ENCODE measurements at regions not wholly inside any gene's neighbourhood (a gene's known extent, or its start where the extent isn't known, plus 50 kb on each side); places are given as distances from the start of the nearest gene placed in this dataset.
"Not testable (repeated sequence)": the region's sequence is repeated elsewhere in the genome, so short reads cannot be mapped to it uniquely, and the experiment has no call there.

DNA sequence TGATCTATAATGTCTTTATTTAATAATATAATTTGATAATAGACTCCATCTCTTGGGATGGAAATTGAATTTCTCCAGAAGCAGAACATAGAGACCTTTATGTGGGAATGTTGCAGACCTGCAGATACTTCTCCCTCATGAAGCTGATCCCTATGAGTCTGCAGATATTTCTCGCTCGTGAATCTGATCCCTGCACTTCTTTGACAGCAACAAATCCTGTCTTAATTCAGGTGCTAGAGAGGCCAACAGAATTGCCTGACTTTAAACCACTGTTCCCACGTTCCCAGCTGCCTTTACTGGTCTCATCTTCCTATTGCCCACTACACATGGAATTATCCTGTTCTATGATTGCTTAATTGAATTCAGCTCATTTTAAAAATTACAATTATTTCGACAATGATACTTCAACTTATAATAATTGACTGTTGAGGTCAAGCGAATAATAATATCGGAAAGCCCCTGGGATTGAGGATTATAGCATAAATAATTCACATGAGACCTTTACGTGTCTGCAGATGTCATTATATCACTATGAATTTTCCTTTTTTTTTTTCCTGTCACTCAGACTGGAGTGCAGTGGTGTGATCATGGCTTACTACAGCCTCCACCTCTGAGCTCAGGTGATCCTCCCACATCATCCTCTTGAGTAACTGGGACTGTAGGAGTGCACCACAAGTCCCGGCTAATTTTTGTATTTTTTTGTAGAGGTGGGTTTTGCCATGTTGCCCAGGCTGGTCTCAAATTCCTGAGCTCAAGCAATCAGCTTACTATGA, 486.4 kb upstream of the ADARB2 start:
- no peak for FAIRE-seq
- DNase-seq (ENCODE audit: insufficient read length, low spot score), result no peak

DNA sequence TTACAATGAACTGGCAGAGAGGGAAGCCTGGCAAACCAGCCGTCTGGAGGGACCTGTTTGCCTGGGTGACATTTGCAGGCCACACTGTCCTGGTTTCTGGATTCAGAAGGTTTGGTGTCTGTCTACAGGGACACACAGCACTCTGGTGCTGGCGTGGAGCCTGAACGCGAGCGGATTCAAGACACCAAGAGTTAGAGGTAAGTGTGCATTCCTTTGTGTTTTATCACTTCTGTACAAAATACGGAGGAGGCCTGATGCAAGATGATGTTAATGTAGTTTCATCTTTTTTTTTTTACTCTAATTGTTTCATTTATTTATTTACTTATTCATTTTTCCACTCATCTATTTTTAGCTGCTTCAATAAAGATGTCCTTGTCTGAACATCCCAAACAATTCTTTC, 485.3 kb upstream of the ADARB2 start:
- FAIRE-seq, result no peak
- DNase-seq (ENCODE audit: insufficient read length, low spot score), result no peak

DNA sequence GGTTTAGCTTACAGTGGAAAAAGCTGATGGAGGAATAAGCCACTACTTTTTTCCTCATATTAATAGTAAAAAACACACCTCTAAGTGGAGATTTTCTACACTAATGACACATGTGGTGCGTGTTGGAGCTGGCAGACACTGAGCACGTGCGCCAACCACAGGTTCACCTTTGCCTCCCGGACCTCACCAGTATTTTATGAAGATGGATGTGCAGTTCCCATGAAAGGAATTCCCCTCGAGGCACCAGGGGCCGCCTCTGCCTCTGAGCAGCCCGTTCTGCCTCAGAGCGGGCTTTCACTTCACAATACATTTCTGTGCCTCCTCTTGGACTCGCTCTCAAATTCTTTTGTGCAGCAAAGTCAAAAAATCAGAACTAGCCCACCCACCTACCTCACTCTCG, 477.5 kb upstream of the ADARB2 start:
- FAIRE-seq (peak; percentile 36), DNase-seq (ENCODE audit: insufficient read length, low spot score) (peak; percentile 27)

DNA sequence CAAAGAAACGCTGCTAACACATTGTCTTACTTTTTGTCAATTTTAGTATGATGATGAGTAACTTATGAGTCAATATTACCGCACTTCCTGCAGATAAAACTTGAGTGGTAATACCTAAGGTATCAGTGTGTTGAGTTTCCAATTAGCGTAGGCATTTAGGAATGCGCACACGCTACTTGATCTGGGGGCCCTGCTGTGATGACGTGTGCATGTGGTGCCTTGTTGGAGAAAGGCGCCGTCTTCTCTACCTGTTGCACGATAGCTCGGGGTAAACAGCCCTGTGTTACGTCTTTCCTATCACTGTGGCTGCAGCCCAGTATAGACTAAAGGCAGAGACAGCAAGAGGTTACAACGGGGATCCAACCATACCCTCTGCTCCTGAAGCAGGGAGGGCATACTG, 476.8 kb upstream of the ADARB2 start:
- DNase-seq (ENCODE audit: insufficient read length, low spot score) (peak; percentile 32), FAIRE-seq (peak; percentile 83)

DNA sequence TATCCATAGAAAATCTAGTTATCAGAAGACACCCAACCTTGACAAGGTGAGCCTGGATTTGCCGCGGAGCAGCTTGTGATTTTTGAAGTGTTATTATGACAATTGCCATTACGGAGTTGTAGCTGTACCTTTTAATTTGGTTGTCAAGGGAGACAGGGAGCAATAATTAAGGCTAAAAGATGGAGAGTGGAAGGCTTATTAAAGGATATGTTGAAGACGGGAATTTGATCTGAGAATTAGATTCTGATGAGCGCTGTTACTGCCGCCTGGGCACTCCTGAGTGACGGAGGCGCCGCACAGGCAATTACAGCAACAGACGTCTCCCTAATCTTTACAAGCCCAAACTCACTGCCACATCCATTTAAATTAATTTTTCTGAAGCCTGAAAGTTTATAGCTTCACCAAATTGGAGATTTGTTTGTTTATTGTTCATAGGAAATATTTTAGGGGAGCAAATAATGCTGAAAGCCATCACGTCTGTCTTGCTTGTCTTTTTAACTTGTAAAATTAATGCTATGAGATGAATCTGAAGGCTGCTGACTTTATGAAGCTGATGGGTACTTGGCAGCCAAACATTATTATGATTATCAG, 475.0 kb upstream of the ADARB2 start:
- DNase-seq (ENCODE audit: insufficient read length, low spot score) (no peak), FAIRE-seq (no peak)

DNA sequence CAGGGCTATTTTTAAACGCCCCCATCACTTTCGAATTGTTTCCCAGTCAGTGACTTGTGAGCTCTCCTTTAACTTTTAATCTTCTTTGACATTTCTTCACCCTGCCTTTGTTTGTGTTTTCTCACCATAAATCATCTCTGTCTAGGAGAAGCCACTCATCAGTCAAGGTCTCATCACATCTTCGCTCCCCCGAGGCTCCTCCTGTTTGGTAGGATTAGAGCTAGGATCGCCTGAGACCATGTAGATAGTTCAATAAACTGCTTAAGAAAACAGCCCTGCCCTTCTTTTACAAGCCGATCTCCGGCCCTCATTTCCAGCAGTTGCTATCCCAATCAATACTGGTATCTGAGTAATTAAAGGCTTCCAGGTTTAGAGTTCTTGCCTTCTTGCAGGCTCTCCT, 472.8 kb upstream of the ADARB2 start:
- no peak for FAIRE-seq
- DNase-seq (ENCODE audit: insufficient read length, low spot score), result no peak

DNA sequence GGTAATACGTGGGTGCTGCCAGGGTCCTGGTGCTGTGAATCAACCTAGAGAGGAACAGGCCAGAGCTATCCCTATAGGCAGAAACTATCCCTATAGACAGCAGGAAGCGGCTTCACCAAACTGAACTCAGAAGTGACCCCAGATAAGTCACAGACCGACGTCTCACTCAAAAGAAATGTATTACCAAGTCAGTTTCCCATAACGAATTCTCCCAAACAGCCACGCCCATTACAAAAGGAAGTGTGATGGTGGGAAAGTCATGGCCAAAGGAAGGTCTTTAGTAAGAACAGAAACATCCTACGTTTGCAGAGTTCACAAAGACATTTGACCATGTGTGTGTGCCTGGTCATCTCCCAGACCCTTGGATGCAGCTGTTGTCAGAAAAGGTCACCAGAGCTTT, 470.8 kb upstream of the ADARB2 start:
- no peak for DNase-seq (ENCODE audit: insufficient read length, low spot score)
- FAIRE-seq, result no peak

DNA sequence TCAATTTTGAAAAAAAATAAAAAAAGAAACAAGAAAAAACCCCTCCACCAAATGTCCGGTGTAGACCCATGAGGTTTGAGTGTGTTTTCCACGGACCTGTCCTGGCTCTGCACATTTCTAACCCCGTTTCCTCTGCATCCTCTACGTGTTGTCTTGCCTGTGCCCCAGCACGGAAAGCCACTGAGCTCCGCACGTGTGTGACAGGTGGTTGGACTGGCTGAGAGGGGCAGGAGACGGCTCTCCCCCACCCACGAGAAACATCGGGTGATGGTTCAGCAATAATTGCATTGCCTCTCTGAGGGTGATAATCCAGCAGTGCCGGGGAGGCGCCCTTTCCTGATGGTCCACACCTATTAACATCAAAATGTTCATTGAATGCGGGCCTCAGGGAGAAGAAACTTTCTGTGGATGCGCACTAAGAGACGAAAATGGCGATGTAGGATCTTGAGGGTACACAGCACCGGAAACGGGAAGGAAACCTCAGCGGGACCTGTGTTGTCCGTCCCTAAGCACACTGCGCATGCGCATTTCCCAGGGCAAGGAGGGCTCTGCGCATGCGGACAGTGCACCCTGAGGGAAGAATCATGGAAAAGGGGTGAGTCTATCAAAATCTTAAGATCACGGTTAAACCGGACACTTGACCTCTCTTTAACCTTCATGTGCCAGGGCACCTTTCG, 470.1 kb upstream of the ADARB2 start:
- DNase-seq (ENCODE audit: insufficient read length, low spot score) (no peak), FAIRE-seq (no peak)

DNA sequence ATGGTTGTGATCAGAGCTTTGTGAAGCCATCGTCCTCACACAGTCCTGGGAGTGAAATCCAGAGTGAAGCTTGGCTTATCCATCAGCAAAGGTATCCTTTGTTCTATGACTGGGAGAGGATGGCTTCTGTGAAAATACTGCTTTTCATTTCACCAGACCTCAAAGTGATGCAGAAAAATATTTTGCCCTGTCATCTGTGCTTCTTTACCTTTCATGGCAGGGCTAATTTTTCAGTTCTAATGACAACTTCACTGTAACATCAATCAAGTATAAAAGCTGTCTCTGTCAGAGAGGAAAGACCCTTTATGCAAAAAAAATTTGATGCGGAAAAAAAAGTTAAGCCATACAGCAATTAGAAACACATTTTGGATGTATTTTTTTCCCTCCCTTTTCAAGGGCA, 468.1 kb upstream of the ADARB2 start:
- DNase-seq (ENCODE audit: insufficient read length, low spot score), result no peak
- FAIRE-seq, result no peak

DNA sequence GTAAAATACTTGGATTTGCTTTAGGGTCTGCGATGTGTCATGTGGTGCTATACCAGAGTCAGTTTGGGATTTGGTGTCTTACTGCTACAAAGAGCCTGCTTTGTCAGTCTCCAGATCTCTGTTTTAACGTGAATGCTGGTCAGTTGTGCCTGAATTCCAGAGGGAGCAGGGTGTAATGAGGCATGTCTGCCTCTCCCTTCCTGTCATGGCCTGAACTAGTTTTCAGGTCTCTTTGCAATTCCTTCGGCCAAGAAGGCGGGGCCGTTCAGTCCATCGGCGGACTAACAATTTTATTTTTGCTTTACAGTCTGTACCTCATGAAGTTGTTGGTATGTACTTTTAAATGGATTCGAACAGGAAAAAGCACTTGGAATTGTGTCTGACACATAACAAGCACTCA, 465.1 kb upstream of the ADARB2 start:
- DNase-seq (ENCODE audit: insufficient read length, low spot score) (no peak), FAIRE-seq (no peak)

DNA sequence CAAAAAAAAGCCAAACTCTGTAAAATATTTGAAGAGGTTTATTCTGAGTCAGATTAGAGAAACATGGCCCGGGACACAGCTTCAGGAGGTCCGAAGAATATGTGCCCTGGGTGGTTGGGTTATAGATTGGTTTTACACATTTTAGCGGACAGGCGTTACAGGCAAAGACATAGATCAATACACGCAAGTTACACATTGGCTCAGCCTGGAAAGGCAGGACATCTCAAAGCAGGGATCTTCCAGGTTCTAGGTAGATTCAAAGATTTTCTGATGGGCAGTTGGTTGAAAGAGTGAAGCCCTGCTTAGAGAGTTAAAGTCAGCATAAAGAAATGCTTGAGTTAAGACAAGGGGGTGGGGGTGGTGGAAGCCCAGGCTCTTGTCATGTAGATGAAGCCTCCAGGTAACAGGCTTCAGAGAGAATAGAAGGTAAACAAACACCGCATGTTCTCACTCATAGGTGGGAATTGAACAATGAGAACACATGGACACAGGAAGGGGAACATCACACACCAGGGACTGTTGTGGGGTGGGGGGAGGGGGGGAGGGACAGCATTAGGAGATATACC, 464.3 kb upstream of the ADARB2 start:
- DNase-seq (ENCODE audit: insufficient read length, low spot score), result no peak
- FAIRE-seq, result no peak

DNA sequence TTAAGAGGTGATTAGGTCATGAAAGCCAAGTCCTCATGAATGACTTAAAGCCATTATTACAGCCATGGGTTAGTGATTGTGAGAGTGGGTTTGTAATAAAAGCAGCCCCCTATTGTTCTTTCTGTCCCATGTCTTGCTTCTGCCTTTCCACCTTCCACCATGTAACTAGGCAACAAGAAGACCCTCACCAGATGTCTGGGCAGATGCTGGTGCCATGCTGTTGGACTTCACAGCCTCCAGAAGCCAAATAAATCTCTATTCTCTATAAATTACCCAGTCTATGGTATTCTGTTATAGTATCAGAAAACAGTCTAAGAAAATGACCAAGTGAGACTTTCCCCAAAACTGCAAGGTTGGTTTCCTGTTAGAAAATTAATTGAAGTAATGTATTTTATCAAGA, 460.3 kb upstream of the ADARB2 start:
- FAIRE-seq, result no peak

DNA sequence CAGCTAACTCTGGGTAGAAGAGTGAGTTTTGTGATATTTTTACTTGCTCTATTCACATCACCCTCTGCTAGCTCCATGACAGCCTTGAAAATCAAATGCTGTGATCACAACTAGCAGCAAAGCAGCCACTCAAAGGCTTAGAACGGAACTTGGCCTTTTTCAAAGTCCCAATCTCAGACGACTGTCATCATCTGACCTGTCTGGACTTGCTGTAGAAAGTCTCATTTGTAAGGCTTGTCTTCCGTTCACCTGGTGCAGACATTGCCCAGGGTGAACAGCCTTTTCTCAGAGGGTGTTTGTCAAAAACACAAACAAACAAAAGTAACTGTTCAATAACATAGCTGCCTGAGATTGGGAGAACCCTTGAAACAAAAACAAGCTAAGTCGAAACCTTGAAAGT, 458.9 kb upstream of the ADARB2 start:
- FAIRE-seq (no peak), DNase-seq (ENCODE audit: insufficient read length, low spot score) (no peak)

More for the DNA sequence above, 460.3 kb upstream of the ADARB2 start:
- no peak for DNase-seq (ENCODE audit: insufficient read length, low spot score)

DNA sequence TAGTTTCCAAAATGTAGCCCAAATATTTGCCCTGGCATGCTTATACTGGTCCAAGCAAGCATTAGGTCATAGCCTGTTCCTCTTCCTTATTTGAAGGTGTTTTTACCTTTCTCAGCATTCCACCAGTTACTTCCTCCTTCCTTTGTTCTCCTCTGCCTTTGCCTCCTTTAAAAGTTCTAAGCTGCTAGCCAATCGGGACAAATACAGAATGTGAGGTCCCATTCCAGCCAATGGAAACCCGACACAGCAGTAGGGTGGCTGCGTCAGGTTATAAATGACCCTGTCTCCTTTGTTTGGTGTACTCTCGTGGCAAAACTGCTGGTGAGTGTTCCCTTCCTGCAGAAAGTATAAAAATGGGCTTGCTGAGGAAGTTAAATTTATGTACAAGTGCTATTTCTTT, 452.0 kb upstream of the ADARB2 start:
- DNase-seq (ENCODE audit: insufficient read length, low spot score); FAIRE-seq: not testable (repeated sequence)

DNA sequence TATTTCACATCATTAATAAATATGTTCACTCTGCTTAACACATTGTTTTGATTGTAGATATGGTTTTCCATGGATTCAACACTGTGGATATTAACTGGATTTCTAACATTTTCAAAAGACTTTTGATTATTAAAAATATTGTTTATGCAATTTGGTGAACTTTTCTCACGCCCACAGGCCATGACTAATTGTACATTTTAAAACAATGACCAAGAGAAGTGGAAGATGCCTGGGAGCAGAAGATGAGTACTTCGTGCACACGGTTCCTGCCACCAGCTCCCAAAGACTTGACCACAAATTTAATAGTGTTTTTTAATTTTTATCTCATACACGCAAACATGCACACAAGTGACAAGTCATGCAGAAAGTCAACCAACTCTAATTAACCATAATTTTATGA, 451.0 kb upstream of the ADARB2 start:
- no peak for DNase-seq (ENCODE audit: insufficient read length, low spot score)
- FAIRE-seq, result no peak

DNA sequence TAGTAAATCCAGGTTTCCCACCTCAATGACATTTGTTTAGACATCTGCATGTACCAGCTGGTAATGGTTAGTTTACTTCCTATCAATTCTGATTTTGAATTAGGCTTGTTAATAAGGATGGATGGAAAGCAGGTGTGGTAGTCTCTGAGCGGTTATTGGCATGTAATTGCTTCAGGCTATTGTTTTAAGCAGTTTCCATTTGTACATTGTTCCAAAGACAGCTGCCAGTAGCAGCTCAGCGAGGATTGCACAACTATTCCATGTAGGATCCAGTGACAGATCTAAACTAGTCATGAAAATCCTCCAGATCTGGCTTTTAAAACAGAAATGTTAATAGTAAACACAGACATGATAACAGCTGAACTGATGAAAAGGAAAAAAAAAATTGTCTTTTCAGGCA, 436.0 kb upstream of the ADARB2 start:
- DNase-seq (ENCODE audit: insufficient read length, low spot score) (peak; percentile 3), FAIRE-seq (no peak)

DNA sequence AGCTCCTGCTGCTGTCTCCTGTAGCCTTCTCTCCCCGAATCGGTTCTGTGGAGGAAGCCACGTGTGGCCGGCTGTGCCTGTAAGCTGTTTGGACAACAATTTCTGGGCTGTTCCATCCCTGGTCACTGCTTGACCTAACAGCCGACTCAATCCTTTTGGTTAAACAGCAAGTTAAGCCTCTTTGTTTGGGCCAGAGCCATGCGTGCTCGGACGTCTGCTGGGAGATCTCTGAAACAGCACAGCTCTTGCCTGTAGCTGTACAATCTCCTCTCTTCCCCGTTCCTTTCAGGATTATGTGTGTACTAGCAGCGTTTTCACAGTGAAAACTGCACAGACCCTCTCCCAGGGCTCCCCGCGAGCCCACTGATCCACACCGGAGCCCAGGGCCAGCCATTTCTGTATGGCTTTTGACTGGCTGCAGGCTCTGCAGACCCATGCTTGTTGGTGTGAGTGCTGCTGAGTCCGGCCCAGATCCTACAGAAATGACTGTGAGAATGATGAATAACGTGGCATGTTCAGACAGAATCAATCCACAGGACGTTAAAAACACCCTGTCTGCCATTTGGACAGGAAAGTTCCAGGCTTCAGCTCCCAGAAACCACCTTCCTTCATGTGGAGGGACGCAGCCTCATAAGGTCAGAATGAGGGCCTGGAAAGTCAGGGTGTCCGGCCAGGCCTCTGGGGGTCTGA, 428.6 kb upstream of the ADARB2 start:
- FAIRE-seq (no peak), DNase-seq (ENCODE audit: insufficient read length, low spot score) (no peak)

DNA sequence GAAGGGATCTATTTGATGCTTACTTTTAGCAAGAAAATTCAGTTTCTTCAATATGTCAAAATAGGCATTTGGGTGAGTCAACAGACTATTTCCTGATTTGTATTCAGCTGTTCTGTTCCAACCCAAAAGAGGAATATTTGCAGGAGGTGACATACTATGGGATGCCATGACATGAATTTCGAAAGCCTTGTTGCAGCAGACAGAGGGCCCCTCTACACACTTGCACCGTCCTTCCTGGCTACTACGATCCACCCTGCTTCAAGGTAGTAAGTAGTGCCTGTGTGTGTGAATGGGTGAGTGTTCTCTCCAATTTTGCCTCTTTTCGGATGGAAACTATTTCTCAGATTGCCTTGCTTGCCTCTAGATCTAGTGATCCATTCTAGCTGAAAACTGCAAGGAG, 413.0 kb upstream of the ADARB2 start:
- FAIRE-seq, result no peak

DNA sequence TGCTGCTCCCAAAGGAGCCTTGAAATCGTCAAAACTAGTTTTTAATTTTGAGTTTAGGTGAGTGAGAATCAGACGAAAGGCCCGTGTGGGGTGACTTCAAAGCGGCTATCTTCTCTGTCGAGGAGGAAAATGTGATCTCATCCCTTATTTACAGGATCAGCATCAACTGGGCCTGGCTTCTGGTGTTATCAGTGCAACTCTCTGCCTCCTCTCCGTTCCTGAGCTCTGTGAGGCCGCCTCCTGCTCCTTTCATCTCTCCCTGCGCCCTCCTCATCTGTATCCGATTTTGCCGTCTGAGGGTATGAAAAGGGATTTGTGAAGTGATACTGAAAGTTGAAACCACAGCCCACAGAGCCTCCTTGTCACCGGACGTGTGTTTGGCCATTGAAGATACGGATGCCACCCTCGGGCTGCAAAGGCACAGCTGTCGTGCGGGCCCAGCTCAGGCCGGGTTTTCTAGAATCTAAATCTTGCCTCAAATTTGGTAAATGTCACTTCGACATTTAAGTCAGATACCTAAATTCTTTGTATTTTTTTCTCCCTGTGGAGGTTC, 408.7 kb upstream of the ADARB2 start:
- FAIRE-seq, result no peak
- DNase-seq (ENCODE audit: insufficient read length, low spot score), result no peak

More for the DNA sequence above, 413.0 kb upstream of the ADARB2 start:
- DNase-seq (ENCODE audit: insufficient read length, low spot score), result no peak

DNA sequence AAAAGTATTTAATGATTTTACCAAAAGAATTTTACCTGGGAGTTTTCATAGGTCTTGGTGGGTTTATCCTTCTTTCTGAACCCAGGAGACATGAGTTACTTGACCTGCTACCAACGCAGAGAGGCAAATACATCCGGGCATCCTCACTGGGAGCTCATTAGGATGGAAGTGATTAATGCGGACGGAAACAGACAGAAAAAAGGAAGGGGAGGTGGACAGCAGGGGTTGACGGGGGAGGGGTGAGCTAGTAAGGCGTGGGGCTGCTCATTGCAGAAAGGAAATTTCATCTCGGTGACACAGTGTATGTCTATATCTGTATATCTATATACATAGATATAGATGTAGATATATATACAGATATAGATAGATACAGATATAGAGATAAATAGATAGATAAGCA, 408.2 kb upstream of the ADARB2 start:
- no peak for FAIRE-seq
- DNase-seq (ENCODE audit: insufficient read length, low spot score), result no peak

DNA sequence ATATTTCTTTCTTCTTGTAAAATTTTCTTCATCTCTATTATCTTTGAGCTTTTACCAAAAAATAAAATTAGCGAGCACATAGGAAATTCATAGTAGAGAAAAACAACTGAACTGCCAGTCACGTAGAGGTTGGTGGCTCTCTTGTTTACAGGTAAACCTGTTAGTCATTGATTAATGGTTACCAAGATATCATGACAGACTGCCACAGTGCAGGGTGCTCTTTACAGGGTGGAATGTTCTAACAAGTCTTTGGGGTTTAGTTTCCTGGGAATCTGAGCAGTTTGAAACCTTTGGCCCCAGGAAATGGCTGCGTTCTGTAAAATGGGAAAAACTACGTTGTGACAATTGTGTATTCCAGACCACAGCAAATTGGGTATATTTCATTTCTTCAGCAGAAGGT, 407.3 kb upstream of the ADARB2 start:
- no peak for DNase-seq (ENCODE audit: insufficient read length, low spot score)
- FAIRE-seq, result no peak
